GM12878 (cell line): ENCODE measurements at regions not wholly inside any gene's neighbourhood (a gene's known extent, or its start where the extent isn't known, plus 50 kb on each side); places are given as distances from the start of the nearest gene placed in this dataset.
A peak's percentile ranks its signal among the peaks of the same experiment; 100 is the strongest.

Experiments used
- ATAC-seq: fragments of 200-7000 bp; cut with Tn5 transposase; 3 replicates; pipeline ENCODE4 v1.9.1; 2020; ENCODE audit warnings: mild to moderate bottlenecking, moderate library complexity
- BruUV-seq: library from RNA; stranded (reverse); fragments of 400-500 nt; replicated peaks from 2 replicates; lab custom pipeline; 2021; lab: Mats Ljungman, UMichigan
- CTCF ChIA-PET: fragments of 300-600 bp; sonication (Branson Sonifier 250); formaldehyde crosslinking; extraction: SDS; loops from one replicate; lab custom pipeline; 2021; ENCODE audit warnings: inconsistent platforms; lab: Yijun Ruan, JAX
- POLR2A ChIA-PET: fragments of 350-600 bp; formaldehyde crosslinking; extraction: SDS; loops from one replicate; lab custom pipeline; 2021; ENCODE audit warnings: inconsistent platforms; lab: Charles Lee
- RAD21 ChIA-PET: fragments of 300-600 bp; sonication (Branson Sonifier 250); formaldehyde crosslinking; loops from one replicate; lab custom pipeline; 2023; ENCODE audit warnings: antibody characterized with exemption; ENCODE audit not compliant: unreplicated experiment; lab: Charles Lee
- SMC1A ChIA-PET: fragments of 300-600 bp; sonication (Branson Sonifier 250); formaldehyde crosslinking; loops from one replicate; lab custom pipeline; 2023; ENCODE audit not compliant: unreplicated experiment, uncharacterized antibody; lab: Charles Lee
- DNase-seq: peaks from one replicate; pipeline ENCODE4 v3.0.0-alpha.2; 2011; ENCODE audit warnings: low read depth, low spot score
- FAIRE-seq: peaks from 3 replicates; lab custom pipeline; 2011; peaks lifted over from hg19 to GRCh38; lab: Jason Lieb, UNC
- H2AFZ ChIP-seq: 2 replicates; pipeline ENCODE4 v1.6.0; 2011; ENCODE audit warnings: low read depth, low read length, control low read depth; ENCODE audit not compliant: control insufficient read depth
- H3K27ac ChIP-seq: 2 replicates; pipeline ENCODE4 v1.5.1; 2011; ENCODE audit warnings: control low read depth; ENCODE audit not compliant: control insufficient read depth, insufficient read depth
- H3K27me3 ChIP-seq, 2 experiments: replicated peaks in 1 of 2; 2 replicates each; pipeline versions ENCODE4 v1.6.0 to v1.6.1; 2011; ENCODE audit warnings: low read length in 1 of 2; ENCODE audit not compliant: control insufficient read depth in 2 of 2, insufficient read depth in 2 of 2
- H3K36me3 ChIP-seq, 2 experiments: 2 replicates each; pipeline ENCODE4 v1.5.1; 2011; ENCODE audit warnings: low read length in 1 of 2; ENCODE audit not compliant: control insufficient read depth in 2 of 2, insufficient read depth in 2 of 2
- H3K4me1 ChIP-seq: 2 replicates; pipeline ENCODE4 v1.6.1; 2011; ENCODE audit warnings: mild to moderate bottlenecking, low read length, moderate library complexity, mixed read lengths; ENCODE audit not compliant: control insufficient read depth, insufficient read depth
- H3K4me2 ChIP-seq: 2 replicates; pipeline ENCODE4 v1.6.0; 2011; ENCODE audit warnings: control low read depth; ENCODE audit not compliant: control insufficient read depth, insufficient read depth
- H3K4me3 ChIP-seq: fragments of 200-600 bp; sonication (generic); 2 replicates; pipeline ENCODE4 v1.5.1; 2016
- H3K79me2 ChIP-seq: 2 replicates; pipeline ENCODE4 v1.6.0; 2011; ENCODE audit warnings: low read length; ENCODE audit not compliant: control insufficient read depth, insufficient read depth
- H3K9ac ChIP-seq: 2 replicates; pipeline ENCODE4 v1.8.0; 2011; ENCODE audit warnings: low read length, control low read depth, mixed read lengths; ENCODE audit not compliant: control insufficient read depth, insufficient read depth
- H3K9me3 ChIP-seq: replicated peaks from 3 replicates; pipeline ENCODE4 v1.5.1; 2011; ENCODE audit warnings: mild to moderate bottlenecking, low read length; ENCODE audit not compliant: control insufficient read depth, insufficient read depth
- H4K20me1 ChIP-seq: 2 replicates; pipeline ENCODE4 v1.6.0; 2011; ENCODE audit not compliant: control insufficient read depth, insufficient read depth
- BRCA1 ChIP-seq: IDR thresholded peaks from 2 replicates; pipeline ENCODE4 v1.6.1; 2011; ENCODE audit warnings: low read depth, low read length, improper control_type of control experiment
- CBX3 ChIP-seq: fragments of 200-600 bp; sonication (generic); IDR thresholded peaks from 2 replicates; pipeline ENCODE4 v1.6.1; 2016; ENCODE audit warnings: low read depth, borderline replicate concordance
- ETV6 ChIP-seq, 2 experiments: fragments of 450-650 bp in 1 of 2; IDR thresholded peaks in 1 of 2; conservative IDR thresholded peaks in 1 of 2; 2 replicates each; pipeline ENCODE4 v1.6.1; 2014; ENCODE audit warnings: antibody characterized with exemption in 1 of 2, borderline replicate concordance in 1 of 2, low read depth in 1 of 2, mild to moderate bottlenecking in 1 of 2, moderate library complexity in 1 of 2
- IKZF2 ChIP-seq, 2 experiments: fragments of 450-650 bp; IDR thresholded peaks; 2 replicates each; pipeline ENCODE4 v1.6.1; 2017; ENCODE audit warnings: mild to moderate bottlenecking in 2 of 2, moderate library complexity in 2 of 2
- KDM1A ChIP-seq: fragments of 200-600 bp; sonication (generic); IDR thresholded peaks from 2 replicates; pipeline ENCODE4 v1.6.1; 2016; ENCODE audit warnings: borderline replicate concordance
- NFYB ChIP-seq: IDR thresholded peaks from 2 replicates; pipeline ENCODE4 v1.6.1; 2011; ENCODE audit warnings: low read depth, mild to moderate bottlenecking, low read length, improper control_type of control experiment, moderate library complexity; ENCODE audit not compliant: insufficient read depth
- SREBF1 ChIP-seq: IDR thresholded peaks from 2 replicates; pipeline ENCODE4 v1.6.1; 2012; ENCODE audit warnings: mild to moderate bottlenecking, low read length
- TARDBP ChIP-seq: IDR thresholded peaks from 2 replicates; pipeline ENCODE4 v1.6.1; 2016; ENCODE audit warnings: borderline replicate concordance
- ZNF217 ChIP-seq: fragments of 450-650 bp; IDR thresholded peaks from 2 replicates; pipeline ENCODE4 v1.6.1; 2017; ENCODE audit warnings: antibody characterized with exemption, mild to moderate bottlenecking
- WGBS: methylation state at CpG from one replicate; pipeline ENCODE4 v1.1.6; 2016; ENCODE audit warnings: low lambda C conversion rate; ENCODE audit not compliant: insufficient replicate concordance, insufficient coverage; ENCODE audit errors: missing lambda C conversion rate; 5-methylcytosine and 5-hydroxymethylcytosine counted together
- in situ Hi-C: fragments of 300-500 bp; cut with MboI; formaldehyde crosslinking; loops from 9 replicates; pipeline ENCODE4 v1.14.3; 2018; ENCODE audit warnings: mixed read lengths
- intact Hi-C: fragments of 100-400 bp; cut with micrococcal nuclease; formaldehyde crosslinking; loops from one replicate; pipeline ENCODE4 v1.14.2; 2022; ENCODE audit not compliant: unreplicated experiment

- TF ChIP-seq ZNF217, result no peak
- TF ChIP-seq TARDBP, result no peak
These were observed 119.3 kb upstream of the ZNF746 start (continued) for GRCh38 chr7:149616898-149617297.

DNA sequence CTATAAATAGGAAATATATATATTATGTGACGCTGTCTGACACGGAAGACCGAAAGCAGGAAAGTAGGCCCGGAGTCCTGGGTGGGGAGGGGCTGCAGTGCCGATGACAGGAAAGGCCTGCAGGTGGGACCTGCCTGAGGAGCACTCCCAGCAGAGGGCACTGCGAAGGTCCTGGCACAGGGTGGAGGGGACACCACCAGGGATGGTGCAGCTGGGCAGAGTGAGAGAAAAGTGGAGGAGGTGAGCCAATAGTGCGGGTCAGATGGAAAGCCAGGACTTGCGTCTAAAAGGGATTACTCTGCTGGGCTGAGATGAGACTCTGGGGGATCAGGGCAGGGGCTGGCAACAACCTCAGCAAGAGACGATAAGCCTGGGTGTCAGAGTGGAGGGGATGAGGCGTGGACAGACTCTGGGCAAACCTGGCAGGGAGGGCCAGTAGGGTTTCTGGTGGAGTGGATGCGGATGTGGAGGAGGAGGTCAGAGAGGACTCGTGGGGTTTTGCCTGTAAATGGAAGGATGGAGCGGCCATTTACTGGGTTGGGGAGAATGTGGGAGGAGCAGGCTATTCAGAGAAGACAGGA, 118.2 kb upstream of the ZNF746 start:
- H4K20me1 ChIP-seq, result peaks cover 3% of the 10 kb centered on the region
- H3K9ac ChIP-seq, result no peak overlapping the region
- H3K36me3 ChIP-seq, result peaks cover 20 to 30% of the 10 kb centered on the region in 2 experiments
- H3K27ac ChIP-seq, result no peak overlapping the region
- no peak for FAIRE-seq
- SMC1A ChIA-PET, result no interaction called here
- no peak for DNase-seq
- TF ChIP-seq IKZF2 (IDR thresholded peaks at IDR 0.05), result no peak
- TF ChIP-seq CBX3, result no peak
- TF ChIP-seq KDM1A, result no peak
- TF ChIP-seq ETV6 (conservative IDR thresholded peaks at IDR 0.05 in 1 of 2, IDR thresholded peaks at IDR 0.05 in 1 of 2; ENCODE audit: borderline replicate concordance in 1 of 2, low read depth in 1 of 2), result no peak
- TF ChIP-seq BRCA1, result no peak
- TF ChIP-seq SREBF1, result no peak
- no peak for TF ChIP-seq NFYB
- H3K4me1 ChIP-seq, result peaks cover 6% of the 10 kb centered on the region
- RAD21 ChIA-PET, result no interaction called here
- in situ Hi-C loops (no loop called here), intact Hi-C loops (no loop called here)
- no peak overlapping the region for H3K4me3 ChIP-seq
- BruUV-seq, result no TSS peak
- CTCF ChIA-PET, result no interaction called here
- H3K27me3 ChIP-seq, result no peaks in the 10 kb centered on the region
- 0 out of 3 replicates have a peak, but pooled peaks have one; percentile 30 for ATAC-seq
- H3K79me2 ChIP-seq, result peaks cover 3% of the 10 kb centered on the region
- H2AFZ ChIP-seq, result no peak overlapping the region
- no peak overlapping the region for H3K4me2 ChIP-seq
- POLR2A ChIA-PET, result no interaction called here
- H3K9me3 ChIP-seq, result no peaks in the 10 kb centered on the region
- 98% methylated on average over 13 of the region's 13 CpGs for WGBS
